OCI-LY1 (cell line): ENCODE measurements at regions not wholly inside any gene's neighbourhood (a gene's known extent, or its start where the extent isn't known, plus 50 kb on each side); places are given as distances from the start of the nearest gene placed in this dataset.

Experiments used
- H2AFZ ChIP-seq: fragments of 200-600 bp; sonication (generic), shearing (Covaris generic); 2 replicates; pipeline ENCODE4 v1.6.0; 2014; ENCODE audit warnings: antibody characterized with exemption, mild to moderate bottlenecking, low read length
- H3F3A ChIP-seq: fragments of 200-600 bp; sonication (generic), shearing (Covaris generic); 2 replicates; pipeline ENCODE4 v1.6.0; 2014; ENCODE audit warnings: mild to moderate bottlenecking, antibody characterized with exemption, low read length, moderate library complexity; ENCODE audit not compliant: insufficient read depth
- H3K27ac ChIP-seq: fragments of 200-600 bp; sonication (generic); 2 replicates; pipeline ENCODE4 v1.5.1; 2014; ENCODE audit warnings: low read length, mixed run types, mild to moderate bottlenecking, low read depth; ENCODE audit not compliant: poor library complexity, severe bottlenecking
- H3K27me3 ChIP-seq: fragments of 200-600 bp; sonication (generic); 2 replicates; pipeline ENCODE4 v1.6.0; 2014; ENCODE audit warnings: antibody characterized with exemption, mild to moderate bottlenecking, low read length, moderate library complexity; ENCODE audit not compliant: insufficient read depth
- H3K36me3 ChIP-seq: fragments of 200-600 bp; sonication (generic); 2 replicates; pipeline ENCODE4 v1.6.1; 2014; ENCODE audit warnings: mild to moderate bottlenecking, antibody characterized with exemption, low read length, moderate library complexity, mixed read lengths; ENCODE audit not compliant: insufficient read depth
- H3K4me1 ChIP-seq: fragments of 200-600 bp; sonication (generic); 2 replicates; pipeline ENCODE4 v1.5.1; 2014; ENCODE audit warnings: mild to moderate bottlenecking, low read length, moderate library complexity; ENCODE audit not compliant: insufficient read depth, severe bottlenecking
- H3K4me2 ChIP-seq: fragments of 200-600 bp; sonication (generic), shearing (Covaris generic); 2 replicates; pipeline ENCODE4 v1.6.1; 2014; ENCODE audit warnings: low read length
- H3K4me3 ChIP-seq: fragments of 200-600 bp; sonication (generic); 2 replicates; pipeline ENCODE4 v1.5.1; 2014; ENCODE audit warnings: low read length, low read depth, mild to moderate bottlenecking, mixed read lengths; ENCODE audit not compliant: poor library complexity, severe bottlenecking
- H3K79me2 ChIP-seq: fragments of 200-600 bp; shearing (Covaris generic); 2 replicates; pipeline ENCODE4 v1.6.1; 2016; ENCODE audit warnings: mixed run types, low read length, mixed read lengths; ENCODE audit not compliant: insufficient read depth
- H3K9ac ChIP-seq: fragments of 200-600 bp; sonication (generic), shearing (Covaris generic); 2 replicates; pipeline ENCODE4 v1.6.1; 2014; ENCODE audit warnings: mild to moderate bottlenecking, low read length, mixed read lengths
- H3K9me2 ChIP-seq: fragments of 200-600 bp; sonication (generic), shearing (Covaris generic); 2 replicates; pipeline ENCODE4 v1.6.1; 2014; ENCODE audit warnings: low read depth, mild to moderate bottlenecking, low read length, mixed read lengths
- H3K9me3 ChIP-seq: fragments of 200-600 bp; shearing (Covaris generic); 2 replicates; pipeline ENCODE4 v1.6.1; 2014; ENCODE audit warnings: low read length, mixed read lengths
- H4K20me1 ChIP-seq: fragments of 200-600 bp; sonication (generic), shearing (Covaris generic); 2 replicates; pipeline ENCODE4 v1.6.0; 2016; ENCODE audit warnings: mild to moderate bottlenecking, low read length; ENCODE audit not compliant: insufficient read depth
- EZH2 ChIP-seq: fragments of 200-600 bp; sonication (generic), shearing (Covaris generic); IDR thresholded peaks from 2 replicates; pipeline ENCODE4 v1.8.0; 2017; ENCODE audit warnings: borderline replicate concordance, mixed run types, mild to moderate bottlenecking, antibody characterized with exemption, low read length, moderate library complexity, mixed read lengths
- TF ChIP-seq, protein P1 (sequence below): fragments of 200-600 bp; sonication (generic), shearing (Covaris generic); IDR thresholded peaks from 2 replicates; pipeline ENCODE4 v1.5.1; 2017; ENCODE audit warnings: mild to moderate bottlenecking, antibody characterized with exemption, low read length, moderate library complexity, mixed read lengths

- no peak overlapping the region for H3K9ac ChIP-seq
- H3K4me1 ChIP-seq = peaks cover 7% of the 10 kb centered on the region
- no peaks in the 10 kb centered on the region for H3K9me3 ChIP-seq
- H3K36me3 ChIP-seq = no peaks in the 10 kb centered on the region
- no peak overlapping the region for H3K4me2 ChIP-seq
- no peak overlapping the region for H2AFZ ChIP-seq
- H3K79me2 ChIP-seq = no peaks in the 10 kb centered on the region
- no peaks in the 10 kb centered on the region for H3K27me3 ChIP-seq
- no peaks in the 10 kb centered on the region for H4K20me1 ChIP-seq
- no peak overlapping the region for H3K27ac ChIP-seq
- no peaks in the 10 kb centered on the region for H3F3A ChIP-seq
- TF ChIP-seq, protein P1, sequence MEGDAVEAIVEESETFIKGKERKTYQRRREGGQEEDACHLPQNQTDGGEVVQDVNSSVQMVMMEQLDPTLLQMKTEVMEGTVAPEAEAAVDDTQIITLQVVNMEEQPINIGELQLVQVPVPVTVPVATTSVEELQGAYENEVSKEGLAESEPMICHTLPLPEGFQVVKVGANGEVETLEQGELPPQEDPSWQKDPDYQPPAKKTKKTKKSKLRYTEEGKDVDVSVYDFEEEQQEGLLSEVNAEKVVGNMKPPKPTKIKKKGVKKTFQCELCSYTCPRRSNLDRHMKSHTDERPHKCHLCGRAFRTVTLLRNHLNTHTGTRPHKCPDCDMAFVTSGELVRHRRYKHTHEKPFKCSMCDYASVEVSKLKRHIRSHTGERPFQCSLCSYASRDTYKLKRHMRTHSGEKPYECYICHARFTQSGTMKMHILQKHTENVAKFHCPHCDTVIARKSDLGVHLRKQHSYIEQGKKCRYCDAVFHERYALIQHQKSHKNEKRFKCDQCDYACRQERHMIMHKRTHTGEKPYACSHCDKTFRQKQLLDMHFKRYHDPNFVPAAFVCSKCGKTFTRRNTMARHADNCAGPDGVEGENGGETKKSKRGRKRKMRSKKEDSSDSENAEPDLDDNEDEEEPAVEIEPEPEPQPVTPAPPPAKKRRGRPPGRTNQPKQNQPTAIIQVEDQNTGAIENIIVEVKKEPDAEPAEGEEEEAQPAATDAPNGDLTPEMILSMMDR = no peak
- TF ChIP-seq EZH2 = no peak
- H3K4me3 ChIP-seq = no peak overlapping the region
- H3K9me2 ChIP-seq = no peaks in the 10 kb centered on the region
Measured at GRCh38 chr7:131139462-131139861, 188.2 kb upstream of the MKLN1 start.

- no peak overlapping the region for H2AFZ ChIP-seq
- no peaks in the 10 kb centered on the region for H4K20me1 ChIP-seq
- H3K79me2 ChIP-seq = no peaks in the 10 kb centered on the region
- no peak overlapping the region for H3K4me3 ChIP-seq
- H3K9me2 ChIP-seq = no peaks in the 10 kb centered on the region
- TF ChIP-seq EZH2 = no peak
- TF ChIP-seq, protein P1 = no peak
- H3K27ac ChIP-seq = no peak overlapping the region
- no peak overlapping the region for H3K9ac ChIP-seq
- no peaks in the 10 kb centered on the region for H3K27me3 ChIP-seq
- no peaks in the 10 kb centered on the region for H3K36me3 ChIP-seq
- no peaks in the 10 kb centered on the region for H3K9me3 ChIP-seq
- H3K4me2 ChIP-seq = no peak overlapping the region
- peaks cover 9% of the 10 kb centered on the region for H3K4me1 ChIP-seq
- H3F3A ChIP-seq = no peaks in the 10 kb centered on the region
Measured at GRCh38 chr7:131141443-131141967, 186.2 kb upstream of the MKLN1 start.

DNA sequence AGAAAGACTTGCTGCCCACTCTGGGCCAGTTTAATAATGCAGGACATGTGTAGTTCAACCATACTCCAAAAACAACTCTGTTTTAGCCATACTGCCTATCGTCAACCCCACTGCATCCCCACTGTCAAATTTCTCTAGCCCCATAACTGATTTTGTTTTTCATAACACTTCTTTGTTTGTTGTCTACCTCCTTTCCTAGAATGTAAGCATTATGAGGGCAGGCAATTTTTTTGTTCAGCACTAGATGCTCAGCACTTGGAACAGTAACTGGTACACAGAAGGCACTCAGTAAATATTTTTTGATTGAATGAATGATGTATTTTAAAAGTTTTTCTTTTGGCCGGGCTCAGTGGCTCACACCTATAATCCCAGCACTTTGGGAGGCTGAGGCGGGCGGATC lies 183.8 kb upstream of the MKLN1 start:
- no peak overlapping the region for H3K4me3 ChIP-seq
- H3K9me2 ChIP-seq = no peaks in the 10 kb centered on the region
- no peaks in the 10 kb centered on the region for H4K20me1 ChIP-seq
- no peaks in the 10 kb centered on the region for H3K36me3 ChIP-seq
- no peak overlapping the region for H3K27ac ChIP-seq
- H3K79me2 ChIP-seq = no peaks in the 10 kb centered on the region
- TF ChIP-seq, protein P1 = no peak
- TF ChIP-seq EZH2 = no peak
- no peaks in the 10 kb centered on the region for H3K9me3 ChIP-seq
- no peak overlapping the region for H2AFZ ChIP-seq
- no peak overlapping the region for H3K9ac ChIP-seq
- H3K4me2 ChIP-seq = no peak overlapping the region
- peaks cover 17% of the 10 kb centered on the region for H3K4me1 ChIP-seq
- no peaks in the 10 kb centered on the region for H3F3A ChIP-seq
- H3K27me3 ChIP-seq = no peaks in the 10 kb centered on the region
